ENCODE measurements at regions not wholly inside any gene's neighbourhood (a gene's known extent, or its start where the extent isn't known, plus 50 kb on each side); places are given as distances from the start of the nearest gene placed in this dataset.
A peak's percentile ranks its signal among the peaks of the same experiment; 100 is the strongest.

DNA sequence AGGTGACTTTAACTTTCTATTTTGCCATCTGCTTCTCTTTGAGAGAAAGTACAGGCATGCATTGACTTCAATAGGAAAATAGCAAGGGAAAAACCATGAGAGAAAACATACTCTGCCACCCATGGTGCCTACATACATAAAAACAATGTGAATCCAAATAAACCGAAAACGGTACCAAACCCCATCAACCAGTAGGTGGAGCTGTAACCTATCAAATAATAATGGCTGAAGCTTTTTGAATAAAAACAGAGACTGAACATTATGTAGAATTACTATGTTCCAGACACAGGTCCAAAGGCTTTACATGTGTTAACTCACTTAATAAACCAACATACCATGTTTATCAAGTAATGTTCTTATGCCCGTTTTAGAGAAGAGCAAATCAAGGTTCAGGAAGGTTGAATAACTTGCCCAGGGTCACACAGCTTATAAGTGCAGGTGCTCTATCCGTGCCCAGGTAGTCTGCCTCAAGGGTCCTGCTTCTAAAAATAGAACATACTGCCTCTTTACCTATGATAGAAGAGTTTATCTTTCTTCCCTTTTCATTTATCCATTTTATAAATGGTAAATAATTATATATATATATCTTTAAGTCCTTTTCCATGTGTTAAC is 293.9 kb upstream of the SYT4 start:
- TF ChIP-seq, protein P1, sequence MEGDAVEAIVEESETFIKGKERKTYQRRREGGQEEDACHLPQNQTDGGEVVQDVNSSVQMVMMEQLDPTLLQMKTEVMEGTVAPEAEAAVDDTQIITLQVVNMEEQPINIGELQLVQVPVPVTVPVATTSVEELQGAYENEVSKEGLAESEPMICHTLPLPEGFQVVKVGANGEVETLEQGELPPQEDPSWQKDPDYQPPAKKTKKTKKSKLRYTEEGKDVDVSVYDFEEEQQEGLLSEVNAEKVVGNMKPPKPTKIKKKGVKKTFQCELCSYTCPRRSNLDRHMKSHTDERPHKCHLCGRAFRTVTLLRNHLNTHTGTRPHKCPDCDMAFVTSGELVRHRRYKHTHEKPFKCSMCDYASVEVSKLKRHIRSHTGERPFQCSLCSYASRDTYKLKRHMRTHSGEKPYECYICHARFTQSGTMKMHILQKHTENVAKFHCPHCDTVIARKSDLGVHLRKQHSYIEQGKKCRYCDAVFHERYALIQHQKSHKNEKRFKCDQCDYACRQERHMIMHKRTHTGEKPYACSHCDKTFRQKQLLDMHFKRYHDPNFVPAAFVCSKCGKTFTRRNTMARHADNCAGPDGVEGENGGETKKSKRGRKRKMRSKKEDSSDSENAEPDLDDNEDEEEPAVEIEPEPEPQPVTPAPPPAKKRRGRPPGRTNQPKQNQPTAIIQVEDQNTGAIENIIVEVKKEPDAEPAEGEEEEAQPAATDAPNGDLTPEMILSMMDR (IDR thresholded peaks at IDR 0.05), result peak; percentile 52 to 56
- Histone ChIP-seq H3K36me3 (no peaks in the 10 kb centered on the region), H3K9me3 (no peaks in the 10 kb centered on the region), H3K4me1 (no peaks in the 10 kb centered on the region), H3K4me3 (no peak overlapping the region), H3K27me3 (no peaks in the 10 kb centered on the region), H3K27ac (no peak overlapping the region)
- intact Hi-C loops (cut with DNase I; ENCODE audit: low total_unique reads), result no loop called here
- no peak for DNase-seq

DNA sequence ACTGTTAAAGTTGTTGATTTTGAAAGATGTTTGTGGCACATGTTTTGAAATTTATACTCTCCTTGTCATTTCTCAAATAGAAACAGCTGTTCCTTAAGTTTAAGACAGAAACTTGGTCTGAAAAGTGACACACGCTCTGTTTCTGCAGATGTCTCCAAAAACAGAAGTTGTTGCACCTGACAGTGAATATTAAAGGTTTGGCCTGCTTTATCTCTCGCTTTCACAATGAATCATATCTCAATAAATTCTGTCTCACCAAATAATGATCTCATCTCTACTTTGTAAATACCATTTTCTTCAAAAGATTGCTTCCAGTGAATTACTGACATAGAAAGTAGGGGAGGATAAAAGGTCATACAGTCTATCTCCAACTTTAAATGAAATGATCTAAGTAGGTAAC is 294.9 kb upstream of the SYT4 start:
- intact Hi-C loops (cut with DNase I; ENCODE audit: low total_unique reads), result no loop called here
- no peak overlapping the region for H3K4me3 ChIP-seq
- H3K36me3 ChIP-seq, result no peaks in the 10 kb centered on the region
- H3K9me3 ChIP-seq, result no peaks in the 10 kb centered on the region
- H3K27me3 ChIP-seq, result no peaks in the 10 kb centered on the region
- no peak overlapping the region for H3K27ac ChIP-seq
- TF ChIP-seq, protein P1 (IDR thresholded peaks at IDR 0.05), result no peak
- DNase-seq, result no peak
- H3K4me1 ChIP-seq, result no peaks in the 10 kb centered on the region

DNA sequence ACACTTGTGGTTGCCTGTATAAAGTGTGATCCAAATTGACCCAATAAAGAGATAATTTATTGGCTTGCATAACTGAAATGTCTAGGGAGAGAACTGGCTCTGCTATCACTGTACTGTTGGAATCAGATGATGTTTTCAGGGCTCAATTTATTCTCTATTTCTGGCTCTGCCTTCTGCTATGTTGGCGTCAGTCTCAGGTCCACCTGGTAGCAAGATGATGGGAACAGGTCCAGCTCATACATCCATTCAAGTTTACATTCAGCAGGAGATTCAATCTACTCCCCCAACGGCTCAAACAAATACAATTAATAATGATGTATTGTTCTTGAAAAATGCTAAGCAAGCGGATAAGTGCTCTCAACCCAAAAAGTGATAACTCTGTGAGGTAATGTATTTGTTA is 297.7 kb upstream of the SYT4 start:
- intact Hi-C loops (cut with DNase I; ENCODE audit: low total_unique reads), result no loop called here
- no peak overlapping the region for H3K4me3 ChIP-seq
- no peaks in the 10 kb centered on the region for H3K36me3 ChIP-seq
- no peaks in the 10 kb centered on the region for H3K9me3 ChIP-seq
- no peak overlapping the region for H3K27ac ChIP-seq
- DNase-seq, result no peak
- no peaks in the 10 kb centered on the region for H3K4me1 ChIP-seq
- no peaks in the 10 kb centered on the region for H3K27me3 ChIP-seq
- TF ChIP-seq, protein P1 (IDR thresholded peaks at IDR 0.05), result no peak

DNA sequence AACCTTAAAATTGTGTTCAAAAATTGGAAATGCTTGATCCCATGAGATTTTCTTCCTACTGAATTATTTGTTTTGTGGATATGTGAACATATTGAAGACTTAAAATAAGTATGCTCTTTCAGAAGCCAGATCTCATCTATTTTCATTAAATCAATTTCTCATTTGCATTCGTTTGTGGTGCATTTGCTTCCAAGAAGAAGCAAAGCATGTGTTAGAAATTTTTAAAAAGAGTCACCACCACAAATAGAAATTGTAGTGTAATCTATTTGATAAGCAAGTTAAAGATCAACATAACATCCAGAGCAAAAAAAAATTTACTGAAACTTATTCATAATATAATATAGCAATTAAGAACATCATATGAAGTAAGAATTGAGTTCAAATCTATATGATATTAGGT is 300.9 kb upstream of the SYT4 start:
- Histone ChIP-seq H3K36me3 (no peaks in the 10 kb centered on the region), H3K4me1 (no peaks in the 10 kb centered on the region), H3K27ac (no peak overlapping the region), H3K27me3 (no peaks in the 10 kb centered on the region), H3K9me3 (no peaks in the 10 kb centered on the region), H3K4me3 (no peak overlapping the region)
- TF ChIP-seq, protein P1 (IDR thresholded peaks at IDR 0.05), result no peak
- intact Hi-C loops (cut with DNase I; ENCODE audit: low total_unique reads), result no loop called here
- DNase-seq, result no peak

DNA sequence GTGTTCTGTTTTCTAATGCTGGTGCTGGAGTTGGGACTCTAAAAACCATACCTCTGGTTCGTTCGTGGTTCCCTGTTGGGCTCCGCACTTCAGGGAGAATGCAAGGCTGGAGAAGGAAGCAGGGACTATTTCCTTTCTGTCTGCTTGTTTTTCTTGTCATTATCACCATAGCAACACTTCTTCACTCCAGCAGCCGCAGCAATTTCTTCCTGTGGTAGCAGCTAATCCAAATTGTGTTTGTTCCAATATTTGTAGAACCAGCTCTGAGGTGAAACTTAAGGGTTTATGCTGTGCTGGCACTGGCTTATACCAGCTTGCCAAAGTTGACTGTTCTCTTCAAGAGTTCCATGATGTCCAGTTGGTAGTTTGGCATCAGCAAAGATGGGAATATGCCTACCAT is 301.4 kb upstream of the SYT4 start:
- no peak overlapping the region for H3K4me3 ChIP-seq
- no peaks in the 10 kb centered on the region for H3K9me3 ChIP-seq
- H3K27me3 ChIP-seq, result no peaks in the 10 kb centered on the region
- no peak overlapping the region for H3K27ac ChIP-seq
- DNase-seq, result no peak
- TF ChIP-seq, protein P1 (IDR thresholded peaks at IDR 0.05), result no peak
- intact Hi-C loops (cut with DNase I; ENCODE audit: low total_unique reads), result no loop called here
- no peaks in the 10 kb centered on the region for H3K4me1 ChIP-seq
- no peaks in the 10 kb centered on the region for H3K36me3 ChIP-seq

Data from tibial artery (tissue), 4 donors.